HCT116 (cell line): ENCODE measurements at regions not wholly inside any gene's neighbourhood (a gene's known extent, or its start where the extent isn't known, plus 50 kb on each side); places are given as distances from the start of the nearest gene placed in this dataset.

Experiments used
- ATAC-seq: fragments of 200-7000 bp; cut with Tn5 transposase; 2 replicates; pipeline ENCODE4 v1.9.1; 2020; ENCODE audit warnings: mild to moderate bottlenecking, moderate library complexity
- BruUV-seq: library from RNA; stranded (reverse); fragments of 400-500 nt; replicated peaks from 2 replicates; lab custom pipeline; 2021; lab: Mats Ljungman, UMichigan
- CTCF ChIA-PET: fragments of 300-600 bp; sonication (Branson Sonifier 250); formaldehyde crosslinking; loops from one replicate; lab custom pipeline; 2021; ENCODE audit warnings: antibody characterized with exemption; lab: Charles Lee
- POLR2A ChIA-PET: fragments of 300-600, 350-600 bp; sonication (Branson Sonifier 250); formaldehyde crosslinking; loops from one replicate; lab custom pipeline; 2021; ENCODE audit warnings: antibody characterized with exemption; lab: Charles Lee
- RAD21 ChIA-PET, 2 experiments: fragments of 300-600 bp; sonication (Branson Sonifier 250); formaldehyde crosslinking; loops; one replicate each; lab custom pipeline; 2023; ENCODE audit warnings: low total read pairs in 2 of 2; ENCODE audit not compliant: uncharacterized antibody in 2 of 2, unreplicated experiment in 2 of 2, low non-redundant PET in 1 of 2; lab: Charles Lee
- DNase-seq: peaks from one replicate; pipeline ENCODE4 v3.0.0-alpha.2; 2010; ENCODE audit warnings: low read depth, low spot score
- H2AFZ ChIP-seq: fragments of 200-600 bp; shearing (Covaris generic), sonication (generic); 2 replicates; pipeline ENCODE4 v1.6.1; 2017; ENCODE audit warnings: low read depth, mixed run types, mixed read lengths, antibody characterized with exemption, low read length; ENCODE audit not compliant: poor library complexity, severe bottlenecking
- H3K27ac ChIP-seq: 2 replicates; pipeline ENCODE4 v1.5.1; 2012; ENCODE audit warnings: low read depth, low read length
- H3K27me3 ChIP-seq: fragments of 200-600 bp; sonication (generic); 2 replicates; pipeline ENCODE4 v1.6.1; 2016; ENCODE audit warnings: mixed run types, low read length, mixed read lengths; ENCODE audit not compliant: insufficient read depth
- H3K36me3 ChIP-seq, 2 experiments: fragments of 200-500 bp in 1 of 2; fragments of 200-600 bp in 1 of 2; sonication (Bioruptor generic) in 1 of 2; sonication (generic) in 1 of 2; 2 replicates each; pipeline versions ENCODE4 v1.5.1 to v1.6.1; 2014 to 2016; ENCODE audit warnings: low read length in 2 of 2, inconsistent platforms in 1 of 2, mixed read lengths in 1 of 2, mixed run types in 1 of 2; ENCODE audit not compliant: insufficient read depth in 2 of 2, control insufficient read depth in 1 of 2
- H3K4me1 ChIP-seq, 2 experiments: fragments of 200-600 bp in 1 of 2; sonication (generic) in 1 of 2; 2 replicates each; pipeline versions ENCODE4 v1.5.1 to v1.6.1; 2012 to 2017; ENCODE audit warnings: low read length in 2 of 2, inconsistent platforms in 1 of 2, mild to moderate bottlenecking in 1 of 2, mixed read lengths in 1 of 2, mixed run types in 1 of 2, moderate library complexity in 1 of 2; ENCODE audit not compliant: insufficient read depth in 2 of 2, control insufficient read depth in 1 of 2
- H3K4me2 ChIP-seq: fragments of 200-600 bp; sonication (generic); 2 replicates; pipeline ENCODE4 v1.6.1; 2017; ENCODE audit warnings: mixed run types, low read length, mixed read lengths
- H3K4me3 ChIP-seq, 2 experiments: fragments of 200-600 bp in 1 of 2; sonication (generic) in 1 of 2; replicated peaks in 1 of 2; 2 replicates each; pipeline ENCODE4 v1.5.1; 2011 to 2016; ENCODE audit warnings: low read length in 2 of 2, control low read depth in 1 of 2, low read depth in 1 of 2, mild to moderate bottlenecking in 1 of 2, mixed read lengths in 1 of 2, mixed run types in 1 of 2
- H3K79me2 ChIP-seq: fragments of 200-600 bp; sonication (generic); 2 replicates; pipeline ENCODE4 v1.6.1; 2017; ENCODE audit warnings: mild to moderate bottlenecking, mixed run types, low read length, moderate library complexity, mixed read lengths; ENCODE audit not compliant: insufficient read depth
- H3K9ac ChIP-seq: fragments of 200-600 bp; sonication (generic); 2 replicates; pipeline ENCODE4 v1.6.1; 2016; ENCODE audit warnings: low read length, mixed read lengths
- H3K9me2 ChIP-seq: fragments of 200-600 bp; sonication (generic), shearing (Covaris generic); 2 replicates; pipeline ENCODE4 v1.6.1; 2017; ENCODE audit warnings: mixed run types, mild to moderate bottlenecking, moderate library complexity; ENCODE audit not compliant: insufficient read depth
- H3K9me3 ChIP-seq, 2 experiments: fragments of 200-500 bp in 1 of 2; fragments of 200-600 bp in 1 of 2; sonication (Bioruptor generic) in 1 of 2; sonication (generic) in 1 of 2; 2 replicates each; pipeline ENCODE4 v1.6.1; 2014 to 2017; ENCODE audit warnings: low read length in 2 of 2, mixed read lengths in 2 of 2, inconsistent platforms in 1 of 2, low read depth in 1 of 2, mild to moderate bottlenecking in 1 of 2, mixed run types in 1 of 2, moderate library complexity in 1 of 2; ENCODE audit not compliant: control insufficient read depth in 1 of 2, insufficient read depth in 1 of 2
- H4K20me1 ChIP-seq: fragments of 200-600 bp; sonication (generic), shearing (Covaris generic); 2 replicates; pipeline ENCODE4 v1.6.1; 2017; ENCODE audit warnings: mixed run types, mild to moderate bottlenecking, moderate library complexity; ENCODE audit not compliant: insufficient read depth
- EGR1 ChIP-seq: IDR thresholded peaks from 2 replicates; pipeline ENCODE4 v1.6.1; 2012; ENCODE audit warnings: low read depth
- ELF1 ChIP-seq: IDR thresholded peaks from 2 replicates; pipeline ENCODE4 v1.6.1; 2012; ENCODE audit warnings: low read depth, borderline replicate concordance
- EZH2 ChIP-seq: fragments of 200-600 bp; sonication (generic); IDR thresholded peaks from 2 replicates; pipeline ENCODE4 v1.6.1; 2017; ENCODE audit warnings: antibody characterized with exemption, mixed run types
- RAD21 ChIP-seq: IDR thresholded peaks from 2 replicates; pipeline ENCODE4 v1.6.1; 2012; ENCODE audit warnings: low read depth, mild to moderate bottlenecking
- SP1 ChIP-seq: IDR thresholded peaks from 2 replicates; pipeline ENCODE4 v1.6.1; 2012; ENCODE audit warnings: low read depth
- ZFX ChIP-seq: fragments of 450-650 bp; IDR thresholded peaks from 2 replicates; pipeline ENCODE4 v1.6.1; 2017
- intact Hi-C: fragments of 100-400 bp; cut with micrococcal nuclease; formaldehyde crosslinking; loops from 2 replicates; pipeline ENCODE4 v1.10.0; 2022
- TF ChIP-seq, protein P1 (sequence below): IDR thresholded peaks from 2 replicates; pipeline ENCODE4 v1.6.1; 2011; ENCODE audit warnings: mild to moderate bottlenecking, low read length, moderate library complexity; ENCODE audit not compliant: insufficient replicate concordance; ENCODE audit errors: extremely low read depth
- TF ChIP-seq, protein P2 (sequence below): IDR thresholded peaks from 2 replicates; pipeline ENCODE4 v1.6.1; 2012; ENCODE audit warnings: low read depth
- TF ChIP-seq, protein P3 (sequence below): IDR thresholded peaks from 2 replicates; pipeline ENCODE4 v1.6.1; 2012

DNA sequence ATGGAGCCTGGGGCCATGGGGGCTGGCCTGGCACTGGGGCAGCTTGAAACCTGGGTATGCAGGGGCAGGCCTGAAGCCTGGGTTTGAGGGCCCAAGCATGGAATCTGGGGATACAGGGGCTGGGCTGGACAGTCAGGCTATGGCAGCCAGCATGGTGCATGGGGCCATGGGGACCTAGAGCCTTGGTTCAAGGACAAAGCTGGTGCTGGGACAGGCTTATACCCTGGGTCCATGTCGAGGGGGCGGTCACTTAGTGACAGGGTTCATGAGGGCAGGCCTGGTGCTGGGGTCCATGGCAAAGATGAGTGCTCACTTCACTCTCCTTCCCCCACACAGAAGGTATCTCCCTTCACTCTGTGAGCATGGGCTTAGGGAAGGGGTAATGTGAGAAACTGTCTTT lies 116.2 kb downstream of the BBS10 start:
- Histone ChIP-seq H3K36me3 (no peaks in the 10 kb centered on the region), H3K9ac (no peak overlapping the region), H2AFZ (no peak overlapping the region), H3K4me1 (peaks cover 6 to 11% of the 10 kb centered on the region in 2 experiments; a peak in 3 of 4 replicates), H3K79me2 (no peaks in the 10 kb centered on the region), H3K9me3 (no peaks in the 10 kb centered on the region), H3K4me3 (no peak overlapping the region), H3K9me2 (no peaks in the 10 kb centered on the region), H4K20me1 (no peaks in the 10 kb centered on the region), H3K4me2 (no peak overlapping the region), H3K27ac (no peak overlapping the region), H3K27me3 (no peaks in the 10 kb centered on the region)
- DNase-seq, result no peak
- no peak for ATAC-seq
- POLR2A ChIA-PET, result no interaction called here
- TF ChIP-seq ZFX (no peak), RAD21 (no peak), ELF1 (no peak), SP1 (no peak), EGR1 (no peak), EZH2 (no peak)
- TF ChIP-seq, protein P1, sequence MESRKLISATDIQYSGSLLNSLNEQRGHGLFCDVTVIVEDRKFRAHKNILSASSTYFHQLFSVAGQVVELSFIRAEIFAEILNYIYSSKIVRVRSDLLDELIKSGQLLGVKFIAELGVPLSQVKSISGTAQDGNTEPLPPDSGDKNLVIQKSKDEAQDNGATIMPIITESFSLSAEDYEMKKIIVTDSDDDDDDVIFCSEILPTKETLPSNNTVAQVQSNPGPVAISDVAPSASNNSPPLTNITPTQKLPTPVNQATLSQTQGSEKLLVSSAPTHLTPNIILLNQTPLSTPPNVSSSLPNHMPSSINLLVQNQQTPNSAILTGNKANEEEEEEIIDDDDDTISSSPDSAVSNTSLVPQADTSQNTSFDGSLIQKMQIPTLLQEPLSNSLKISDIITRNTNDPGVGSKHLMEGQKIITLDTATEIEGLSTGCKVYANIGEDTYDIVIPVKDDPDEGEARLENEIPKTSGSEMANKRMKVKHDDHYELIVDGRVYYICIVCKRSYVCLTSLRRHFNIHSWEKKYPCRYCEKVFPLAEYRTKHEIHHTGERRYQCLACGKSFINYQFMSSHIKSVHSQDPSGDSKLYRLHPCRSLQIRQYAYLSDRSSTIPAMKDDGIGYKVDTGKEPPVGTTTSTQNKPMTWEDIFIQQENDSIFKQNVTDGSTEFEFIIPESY, result no peak
- TF ChIP-seq, protein P2, sequence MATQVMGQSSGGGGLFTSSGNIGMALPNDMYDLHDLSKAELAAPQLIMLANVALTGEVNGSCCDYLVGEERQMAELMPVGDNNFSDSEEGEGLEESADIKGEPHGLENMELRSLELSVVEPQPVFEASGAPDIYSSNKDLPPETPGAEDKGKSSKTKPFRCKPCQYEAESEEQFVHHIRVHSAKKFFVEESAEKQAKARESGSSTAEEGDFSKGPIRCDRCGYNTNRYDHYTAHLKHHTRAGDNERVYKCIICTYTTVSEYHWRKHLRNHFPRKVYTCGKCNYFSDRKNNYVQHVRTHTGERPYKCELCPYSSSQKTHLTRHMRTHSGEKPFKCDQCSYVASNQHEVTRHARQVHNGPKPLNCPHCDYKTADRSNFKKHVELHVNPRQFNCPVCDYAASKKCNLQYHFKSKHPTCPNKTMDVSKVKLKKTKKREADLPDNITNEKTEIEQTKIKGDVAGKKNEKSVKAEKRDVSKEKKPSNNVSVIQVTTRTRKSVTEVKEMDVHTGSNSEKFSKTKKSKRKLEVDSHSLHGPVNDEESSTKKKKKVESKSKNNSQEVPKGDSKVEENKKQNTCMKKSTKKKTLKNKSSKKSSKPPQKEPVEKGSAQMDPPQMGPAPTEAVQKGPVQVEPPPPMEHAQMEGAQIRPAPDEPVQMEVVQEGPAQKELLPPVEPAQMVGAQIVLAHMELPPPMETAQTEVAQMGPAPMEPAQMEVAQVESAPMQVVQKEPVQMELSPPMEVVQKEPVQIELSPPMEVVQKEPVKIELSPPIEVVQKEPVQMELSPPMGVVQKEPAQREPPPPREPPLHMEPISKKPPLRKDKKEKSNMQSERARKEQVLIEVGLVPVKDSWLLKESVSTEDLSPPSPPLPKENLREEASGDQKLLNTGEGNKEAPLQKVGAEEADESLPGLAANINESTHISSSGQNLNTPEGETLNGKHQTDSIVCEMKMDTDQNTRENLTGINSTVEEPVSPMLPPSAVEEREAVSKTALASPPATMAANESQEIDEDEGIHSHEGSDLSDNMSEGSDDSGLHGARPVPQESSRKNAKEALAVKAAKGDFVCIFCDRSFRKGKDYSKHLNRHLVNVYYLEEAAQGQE, result no peak
- TF ChIP-seq, protein P3, sequence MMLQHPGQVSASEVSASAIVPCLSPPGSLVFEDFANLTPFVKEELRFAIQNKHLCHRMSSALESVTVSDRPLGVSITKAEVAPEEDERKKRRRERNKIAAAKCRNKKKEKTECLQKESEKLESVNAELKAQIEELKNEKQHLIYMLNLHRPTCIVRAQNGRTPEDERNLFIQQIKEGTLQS, result no peak
- RAD21 ChIA-PET, result no interaction called here
- CTCF ChIA-PET, result no interaction called here
- intact Hi-C loops, result no loop called here
- no TSS peak for BruUV-seq
